DOHH2 (cell line): ENCODE measurements at regions not wholly inside any gene's neighbourhood (a gene's known extent, or its start where the extent isn't known, plus 50 kb on each side); places are given as distances from the start of the nearest gene placed in this dataset.

Source experiments
- H3F3A ChIP-seq: fragments of 200-600 bp; sonication (generic), shearing (Covaris generic); 2 replicates; pipeline ENCODE4 v1.6.0; 2016; ENCODE audit warnings: antibody characterized with exemption, mild to moderate bottlenecking; ENCODE audit not compliant: control insufficient read depth, insufficient read depth
- H3K27ac ChIP-seq: fragments of 200-600 bp; sonication (generic); 2 replicates; pipeline ENCODE4 v1.5.1; 2014; ENCODE audit warnings: low read depth, mild to moderate bottlenecking, low read length, moderate library complexity
- H3K27me3 ChIP-seq: fragments of 200-600 bp; sonication (generic); 2 replicates; pipeline ENCODE4 v1.6.1; 2014; ENCODE audit warnings: mild to moderate bottlenecking, low read length, mixed read lengths; ENCODE audit not compliant: control insufficient read depth
- H3K36me3 ChIP-seq: fragments of 200-600 bp; sonication (generic); 2 replicates; pipeline ENCODE4 v1.6.1; 2014; ENCODE audit warnings: mild to moderate bottlenecking, low read length, moderate library complexity, mixed read lengths; ENCODE audit not compliant: control insufficient read depth
- H3K4me1 ChIP-seq: fragments of 200-600 bp; sonication (generic); 2 replicates; pipeline ENCODE4 v1.6.1; 2014; ENCODE audit warnings: mild to moderate bottlenecking, low read length, mixed read lengths; ENCODE audit not compliant: control insufficient read depth
- H3K4me2 ChIP-seq: fragments of 200-600 bp; sonication (generic); 2 replicates; pipeline ENCODE4 v1.6.0; 2014; ENCODE audit warnings: mild to moderate bottlenecking, low read length, moderate library complexity
- H3K4me3 ChIP-seq: fragments of 200-600 bp; sonication (generic); 2 replicates; pipeline ENCODE4 v1.5.1; 2014; ENCODE audit warnings: mild to moderate bottlenecking, low read length, mixed read lengths
- H3K79me2 ChIP-seq: fragments of 200-600 bp; sonication (generic); 2 replicates; pipeline ENCODE4 v1.6.1; 2014; ENCODE audit warnings: mild to moderate bottlenecking, low read length, mixed read lengths; ENCODE audit not compliant: control insufficient read depth
- H3K9me2 ChIP-seq: fragments of 200-600 bp; sonication (generic); replicated peaks from 2 replicates; pipeline ENCODE4 v1.6.1; 2014; ENCODE audit warnings: mild to moderate bottlenecking, low read length, mixed read lengths; ENCODE audit not compliant: control insufficient read depth
- H3K9me3 ChIP-seq: fragments of 200-600 bp; sonication (generic); 2 replicates; pipeline ENCODE4 v1.6.1; 2014; ENCODE audit warnings: antibody characterized with exemption, low read length, mixed read lengths; ENCODE audit not compliant: control insufficient read depth, insufficient read depth
- H4K20me1 ChIP-seq: fragments of 200-600 bp; sonication (generic); 2 replicates; pipeline ENCODE4 v1.6.0; 2014; ENCODE audit warnings: low read depth, mild to moderate bottlenecking, antibody characterized with exemption, low read length, moderate library complexity; ENCODE audit not compliant: control insufficient read depth, insufficient read depth
- CTCF ChIP-seq: fragments of 200-600 bp; sonication (generic); IDR thresholded peaks from one replicate; pipeline ENCODE4 v1.5.1; 2014; ENCODE audit warnings: antibody characterized with exemption, mild to moderate bottlenecking, low read depth, low read length; ENCODE audit not compliant: poor library complexity, severe bottlenecking
- EZH2phosphoT487 ChIP-seq: fragments of 200-600 bp; sonication (generic); IDR thresholded peaks from 2 replicates; pipeline ENCODE4 v1.6.1; 2017; ENCODE audit warnings: borderline replicate concordance, mild to moderate bottlenecking, antibody characterized with exemption, low read length, moderate library complexity, mixed read lengths

- H3K79me2 ChIP-seq = no peaks in the 10 kb centered on the region
- no peak overlapping the region for H3K4me2 ChIP-seq
- H3K27ac ChIP-seq = no peak overlapping the region
- no peaks in the 10 kb centered on the region for H4K20me1 ChIP-seq
- no peaks in the 10 kb centered on the region for H3K9me2 ChIP-seq
- H3F3A ChIP-seq = no peaks in the 10 kb centered on the region
- no peak overlapping the region for H3K4me3 ChIP-seq
- TF ChIP-seq CTCF = no peak
- H3K9me3 ChIP-seq = no peaks in the 10 kb centered on the region
- H3K36me3 ChIP-seq = no peaks in the 10 kb centered on the region
- no peaks in the 10 kb centered on the region for H3K27me3 ChIP-seq
- H3K4me1 ChIP-seq = no peaks in the 10 kb centered on the region
Measured at GRCh38 chr7:45469103-45469502, 105.1 kb upstream of the ADCY1 start.

- Histone ChIP-seq H3K27ac (no peak overlapping the region), H3K27me3 (no peaks in the 10 kb centered on the region), H3K9me3 (no peaks in the 10 kb centered on the region), H3K4me1 (no peaks in the 10 kb centered on the region), H3K79me2 (no peaks in the 10 kb centered on the region), H4K20me1 (no peaks in the 10 kb centered on the region), H3K9me2 (no peaks in the 10 kb centered on the region), H3K36me3 (no peaks in the 10 kb centered on the region), H3K4me3 (no peak overlapping the region), H3F3A (no peaks in the 10 kb centered on the region), H3K4me2 (no peak overlapping the region)
- TF ChIP-seq EZH2phosphoT487 (no peak), CTCF (no peak)
Measured at GRCh38 chr7:45470031-45470430, 104.1 kb upstream of the ADCY1 start.

- TF ChIP-seq CTCF = no peak
- Histone ChIP-seq H3K27me3 (peaks cover 6% of the 10 kb centered on the region; the same call in 1 of the 2 replicates), H3K4me1 (no peaks in the 10 kb centered on the region), H3K9me3 (no peaks in the 10 kb centered on the region), H3K4me3 (no peak overlapping the region), H3K27ac (no peak overlapping the region), H4K20me1 (no peaks in the 10 kb centered on the region), H3K9me2 (no peaks in the 10 kb centered on the region), H3K36me3 (no peaks in the 10 kb centered on the region), H3F3A (no peaks in the 10 kb centered on the region), H3K79me2 (no peaks in the 10 kb centered on the region), H3K4me2 (no peak overlapping the region)
Measured at GRCh38 chr7:45479781-45480180, 94.4 kb upstream of the ADCY1 start.

- Histone ChIP-seq H3K79me2 (no peaks in the 10 kb centered on the region), H3K9me2 (no peaks in the 10 kb centered on the region), H3K36me3 (no peaks in the 10 kb centered on the region), H3F3A (no peaks in the 10 kb centered on the region), H3K4me3 (no peak overlapping the region), H3K4me2 (no peak overlapping the region), H3K27me3 (peaks cover 6% of the 10 kb centered on the region; the same call in 1 of the 2 replicates), H4K20me1 (no peaks in the 10 kb centered on the region), H3K4me1 (no peaks in the 10 kb centered on the region), H3K27ac (no peak overlapping the region), H3K9me3 (no peaks in the 10 kb centered on the region)
- TF ChIP-seq CTCF = no peak
Measured at GRCh38 chr7:45482451-45482850, 91.7 kb upstream of the ADCY1 start.
